Testis (tissue), 2 donors: ENCODE measurements at regions not wholly inside any gene's neighbourhood (a gene's known extent, or its start where the extent isn't known, plus 50 kb on each side); places are given as distances from the start of the nearest gene placed in this dataset.

Experiments used
- DNase-seq: peaks from one replicate; pipeline ENCODE4 v3.0.0-alpha.2; 2019
- H3K27ac ChIP-seq, 2 donors: fragments of 200-600 bp; sonication (generic); one replicate each; pipeline ENCODE4 v1.5.1; 2019
- H3K27me3 ChIP-seq: fragments of 200-600 bp; sonication (generic); one replicate; pipeline ENCODE4 v1.5.1; 2019
- H3K36me3 ChIP-seq: fragments of 200-600 bp; sonication (generic); one replicate; pipeline ENCODE4 v1.5.1; 2017; ENCODE audit warnings: low read depth; ENCODE audit errors: missing control alignments
- H3K4me1 ChIP-seq: fragments of 200-600 bp; sonication (generic); one replicate; pipeline ENCODE4 v1.5.1; 2019
- H3K4me3 ChIP-seq, 2 donors: fragments of 200-600 bp; sonication (generic); one replicate each; pipeline ENCODE4 v1.5.1; 2017 to 2019
- H3K9me3 ChIP-seq: fragments of 200-600 bp; sonication (generic); one replicate; pipeline ENCODE4 v1.5.1; 2017
- POLR2A ChIP-seq: fragments of 450-650 bp; IDR thresholded peaks from one replicate; pipeline ENCODE4 v1.6.1; 2017; ENCODE audit warnings: antibody characterized with exemption, mild to moderate bottlenecking, moderate library complexity
- WGBS, 2 donors: methylation state at CpG; one replicate each; pipeline ENCODE4 v1.1.5; 2018; 5-methylcytosine and 5-hydroxymethylcytosine counted together
- intact Hi-C: fragments of 100-400 bp; cut with DNase I; formaldehyde crosslinking; loops from one replicate; pipeline ENCODE4 v1.15.1; 2023; ENCODE audit warnings: low total_unique reads
- TF ChIP-seq, protein P1 (sequence below), 3 experiments: fragments of 450-650 bp in 2 of 3; fragments of 200-600 bp in 1 of 3; sonication (generic) in 1 of 3; IDR thresholded peaks; one replicate each; pipeline ENCODE4 v1.5.1; 2016 to 2019; ENCODE audit warnings: antibody characterized with exemption in 3 of 3, mild to moderate bottlenecking in 2 of 3, moderate library complexity in 1 of 3

- Histone ChIP-seq H3K4me3 (no peak overlapping the region), H3K27me3 (no peaks in the 10 kb centered on the region), H3K27ac (no peak overlapping the region), H3K4me1 (no peaks in the 10 kb centered on the region), H3K36me3 (no peaks in the 10 kb centered on the region), H3K9me3 (no peaks in the 10 kb centered on the region)
- intact Hi-C loops, result no loop called here
- DNase-seq, result no peak
- 41 to 52% methylated on average over 1 of the region's 1 CpG for WGBS, 2 donors
- TF ChIP-seq POLR2A, result no peak
- TF ChIP-seq, protein P1, sequence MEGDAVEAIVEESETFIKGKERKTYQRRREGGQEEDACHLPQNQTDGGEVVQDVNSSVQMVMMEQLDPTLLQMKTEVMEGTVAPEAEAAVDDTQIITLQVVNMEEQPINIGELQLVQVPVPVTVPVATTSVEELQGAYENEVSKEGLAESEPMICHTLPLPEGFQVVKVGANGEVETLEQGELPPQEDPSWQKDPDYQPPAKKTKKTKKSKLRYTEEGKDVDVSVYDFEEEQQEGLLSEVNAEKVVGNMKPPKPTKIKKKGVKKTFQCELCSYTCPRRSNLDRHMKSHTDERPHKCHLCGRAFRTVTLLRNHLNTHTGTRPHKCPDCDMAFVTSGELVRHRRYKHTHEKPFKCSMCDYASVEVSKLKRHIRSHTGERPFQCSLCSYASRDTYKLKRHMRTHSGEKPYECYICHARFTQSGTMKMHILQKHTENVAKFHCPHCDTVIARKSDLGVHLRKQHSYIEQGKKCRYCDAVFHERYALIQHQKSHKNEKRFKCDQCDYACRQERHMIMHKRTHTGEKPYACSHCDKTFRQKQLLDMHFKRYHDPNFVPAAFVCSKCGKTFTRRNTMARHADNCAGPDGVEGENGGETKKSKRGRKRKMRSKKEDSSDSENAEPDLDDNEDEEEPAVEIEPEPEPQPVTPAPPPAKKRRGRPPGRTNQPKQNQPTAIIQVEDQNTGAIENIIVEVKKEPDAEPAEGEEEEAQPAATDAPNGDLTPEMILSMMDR (IDR thresholded peaks at IDR 0.05), result no peak
Measured at GRCh38 chr6:118397671-118398465, 150.2 kb upstream of the PLN start.

- WGBS, 2 donors, result 96 to 98% methylated on average over 1 of the region's 1 CpG
Measured at GRCh38 chr6:118400098-118400497, 148.0 kb upstream of the PLN start.

GRCh38 chr6:118400582-118400981 is 147.5 kb upstream of the PLN start:
- H3K4me1 ChIP-seq, result no peaks in the 10 kb centered on the region
- DNase-seq, result no peak
- H3K27me3 ChIP-seq, result no peaks in the 10 kb centered on the region
- TF ChIP-seq, protein P1 (IDR thresholded peaks at IDR 0.05), result no peak
- TF ChIP-seq POLR2A, result no peak
- no peak overlapping the region for H3K4me3 ChIP-seq
- intact Hi-C loops, result no loop called here
- no peak overlapping the region for H3K27ac ChIP-seq
- H3K9me3 ChIP-seq, result no peaks in the 10 kb centered on the region
- 75 to 81% methylated on average over 2 of the region's 2 CpGs for WGBS, 2 donors
- H3K36me3 ChIP-seq, result no peaks in the 10 kb centered on the region

More at GRCh38 chr6:118400098-118400497, 148.0 kb upstream of the PLN start:
- intact Hi-C loops, result no loop called here
- no peak overlapping the region for H3K4me3 ChIP-seq
- no peaks in the 10 kb centered on the region for H3K9me3 ChIP-seq
- H3K27me3 ChIP-seq, result no peaks in the 10 kb centered on the region
- DNase-seq, result no peak
- no peaks in the 10 kb centered on the region for H3K36me3 ChIP-seq
- TF ChIP-seq, protein P1 (IDR thresholded peaks at IDR 0.05), result no peak
- no peak for TF ChIP-seq POLR2A
- H3K4me1 ChIP-seq, result no peaks in the 10 kb centered on the region
- no peak overlapping the region for H3K27ac ChIP-seq

DNA sequence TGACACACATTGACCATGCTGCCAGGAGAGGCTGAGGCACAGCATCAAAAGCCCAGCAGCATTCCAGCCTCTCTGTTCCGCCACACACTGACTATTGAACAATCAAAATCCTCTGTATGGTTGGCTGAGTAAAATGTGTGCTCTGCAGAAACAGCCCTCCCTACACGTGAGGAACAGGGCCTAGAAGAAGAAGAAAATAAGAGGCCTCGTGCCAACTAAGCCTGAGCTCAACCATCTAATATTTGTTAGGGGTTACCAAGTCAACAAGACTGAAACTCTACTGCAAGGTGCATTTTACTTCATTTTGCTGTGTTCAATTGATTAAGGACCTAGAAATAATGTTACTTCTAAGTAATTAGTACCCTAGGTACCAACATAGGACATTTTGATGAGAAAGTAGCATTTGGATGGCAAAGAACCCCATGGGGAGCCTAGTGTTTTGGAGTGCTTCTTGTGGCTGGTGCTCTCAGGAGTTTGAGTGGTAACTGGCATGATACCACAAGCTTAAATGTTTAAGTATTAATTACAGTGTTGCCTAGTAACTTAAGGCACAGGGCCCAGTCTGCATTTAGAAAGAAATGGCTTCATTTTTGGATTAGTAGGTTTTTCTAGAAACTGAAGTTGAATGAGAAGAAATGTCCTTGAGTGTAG is 146.6 kb upstream of the PLN start:
- H3K4me3 ChIP-seq, result no peak overlapping the region
- H3K27me3 ChIP-seq, result no peaks in the 10 kb centered on the region
- H3K4me1 ChIP-seq, result no peaks in the 10 kb centered on the region
- no peak overlapping the region for H3K27ac ChIP-seq
- no peak for DNase-seq
- TF ChIP-seq, protein P1 (IDR thresholded peaks at IDR 0.05), result no peak
- no peak for TF ChIP-seq POLR2A
- intact Hi-C loops, result no loop called here
- no peaks in the 10 kb centered on the region for H3K36me3 ChIP-seq
- H3K9me3 ChIP-seq, result no peaks in the 10 kb centered on the region
- WGBS, 2 donors, result 77 to 80% methylated on average over 3 of the region's 3 CpGs
